IPS DF 19.7 (cell line): ENCODE measurements at regions not wholly inside any gene's neighbourhood (a gene's known extent, or its start where the extent isn't known, plus 50 kb on each side); places are given as distances from the start of the nearest gene placed in this dataset.

ENCODE experiments used
- DNase-seq: peaks from one replicate; pipeline ENCODE4 v3.0.0-alpha.2; 2013; ENCODE audit warnings: low read depth, low spot score

- DNase-seq: no peak
Measured at GRCh38 chr6:104095661-104096416, 763.9 kb downstream of the HACE1 start.

- no peak for DNase-seq
Measured at GRCh38 chr6:104087765-104088164, 772.0 kb downstream of the HACE1 start.

GRCh38 chr6:104068281-104068680 is 791.4 kb downstream of the HACE1 start:
- DNase-seq: no peak

GRCh38 chr6:104064876-104065275 is 794.8 kb downstream of the HACE1 start:
- DNase-seq: no peak

- no peak for DNase-seq
Measured at GRCh38 chr6:104050455-104050854, 809.3 kb downstream of the HACE1 start.

- no peak for DNase-seq
Measured at GRCh38 chr6:104046426-104046825, 813.3 kb downstream of the HACE1 start.

GRCh38 chr6:104031346-104031745 is 828.4 kb downstream of the HACE1 start:
- no peak for DNase-seq

- no peak for DNase-seq
Measured at GRCh38 chr6:104022126-104022525, 837.6 kb downstream of the HACE1 start.

- no peak for DNase-seq
Measured at GRCh38 chr6:104019075-104019753, 840.5 kb downstream of the HACE1 start.

- no peak for DNase-seq
Measured at GRCh38 chr6:104017410-104018381, 842.0 kb downstream of the HACE1 start.

GRCh38 chr6:104014163-104014959 is 845.4 kb downstream of the HACE1 start:
- DNase-seq: no peak

GRCh38 chr6:104013312-104013971 is 846.3 kb downstream of the HACE1 start:
- DNase-seq: no peak

GRCh38 chr6:104010897-104011296 is 848.8 kb downstream of the HACE1 start:
- no peak for DNase-seq

- peak; percentile 7 for DNase-seq
Measured at GRCh38 chr6:104003803-104004516, 855.8 kb downstream of the HACE1 start.

GRCh38 chr6:103995571-103995970 is 864.1 kb downstream of the HACE1 start:
- no peak for DNase-seq

GRCh38 chr6:103983860-103984259 is 875.9 kb downstream of the HACE1 start:
- DNase-seq: no peak

GRCh38 chr6:103983011-103983410 is 876.7 kb downstream of the HACE1 start:
- DNase-seq: no peak

- no peak for DNase-seq
Measured at GRCh38 chr6:103982574-103982973, 877.1 kb downstream of the HACE1 start.

- DNase-seq: no peak
Measured at GRCh38 chr6:103979308-103979707, 880.4 kb downstream of the HACE1 start.

GRCh38 chr6:103937389-103937788 is 922.3 kb downstream of the HACE1 start:
- no peak for DNase-seq
